HG03457 (cell line): ENCODE measurements at regions not wholly inside any gene's neighbourhood (a gene's known extent, or its start where the extent isn't known, plus 50 kb on each side); places are given as distances from the start of the nearest gene placed in this dataset.
"Not testable (repeated sequence)": the region's sequence is repeated elsewhere in the genome, so short reads cannot be mapped to it uniquely, and the experiment has no call there.

Experiments
- ATAC-seq: cut with Tn5 transposase; IDR thresholded peaks from one replicate; pipeline ENCODE4 v1.9.1; 2021; ENCODE audit warnings: moderate number of reproducible peaks; ENCODE audit not compliant: unreplicated experiment

GRCh38 chr6:74343321-74343720, 647.3 kb downstream of the CD109 start:
- not testable (repeated sequence) for ATAC-seq

GRCh38 chr6:74334722-74335121, 638.7 kb downstream of the CD109 start:
- no peak for ATAC-seq

GRCh38 chr6:74333406-74333805, 637.4 kb downstream of the CD109 start:
- no peak for ATAC-seq

DNA sequence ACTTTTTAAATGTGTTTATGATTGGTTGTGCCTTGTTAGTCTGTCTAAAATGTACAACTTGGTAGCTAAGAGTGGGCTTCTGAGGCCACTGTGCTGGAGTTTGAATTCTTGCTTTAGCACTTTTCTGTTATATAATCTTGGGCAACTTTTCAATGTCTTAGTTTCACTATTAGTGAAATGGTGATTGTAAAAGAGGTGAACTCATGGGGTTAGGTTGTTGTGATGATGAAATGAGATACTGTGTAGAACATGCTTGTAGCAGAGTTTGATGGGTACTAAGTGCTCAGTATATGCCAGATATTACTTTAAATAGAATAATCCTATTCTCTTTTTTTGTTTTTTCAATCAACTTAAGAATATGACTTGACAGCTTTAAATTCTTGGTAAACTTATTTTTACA, 624.7 kb downstream of the CD109 start:
- no peak for ATAC-seq

DNA sequence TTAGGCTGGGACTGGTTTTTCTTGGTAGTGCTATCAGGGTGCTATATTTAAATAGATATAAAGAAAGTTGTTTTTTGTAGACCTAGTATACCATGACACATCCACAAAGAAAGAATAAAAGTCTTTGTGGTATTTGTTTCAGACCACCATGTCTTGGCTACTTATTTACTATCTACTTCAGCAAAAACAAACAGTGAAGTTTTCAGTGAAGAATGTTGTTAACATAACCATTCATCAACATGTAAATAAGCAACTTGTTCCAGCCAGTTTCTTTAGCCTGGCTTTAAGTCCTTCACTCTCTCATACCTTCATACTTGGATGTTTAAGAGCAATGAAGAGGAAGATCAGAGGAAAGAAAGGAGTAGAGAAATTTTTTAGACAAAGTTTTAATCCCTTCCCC, 624.1 kb downstream of the CD109 start:
- no peak for ATAC-seq

- ATAC-seq, result no peak
Measured at GRCh38 chr6:74319292-74319691, 623.3 kb downstream of the CD109 start.

DNA sequence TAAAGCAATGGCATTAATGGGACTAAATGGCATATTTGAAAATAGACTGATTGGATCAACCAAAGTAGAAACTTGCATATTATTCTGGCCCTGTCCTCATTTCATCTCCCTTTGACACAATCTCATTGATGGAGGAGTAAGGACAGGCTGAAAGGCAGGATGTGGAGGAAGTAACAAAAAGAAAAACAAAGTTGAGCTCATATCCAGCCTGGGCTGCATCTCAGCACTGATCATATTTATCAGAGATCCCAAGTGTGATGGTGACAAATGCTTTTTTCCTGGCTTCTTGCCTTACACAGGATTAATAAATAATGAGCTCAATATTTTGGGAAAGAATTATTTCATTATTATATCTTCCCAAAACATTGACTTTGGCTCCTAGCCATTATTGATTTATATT, 622.7 kb downstream of the CD109 start:
- ATAC-seq, result no peak

GRCh38 chr6:74312081-74312480, 616.1 kb downstream of the CD109 start:
- ATAC-seq, result no peak

DNA sequence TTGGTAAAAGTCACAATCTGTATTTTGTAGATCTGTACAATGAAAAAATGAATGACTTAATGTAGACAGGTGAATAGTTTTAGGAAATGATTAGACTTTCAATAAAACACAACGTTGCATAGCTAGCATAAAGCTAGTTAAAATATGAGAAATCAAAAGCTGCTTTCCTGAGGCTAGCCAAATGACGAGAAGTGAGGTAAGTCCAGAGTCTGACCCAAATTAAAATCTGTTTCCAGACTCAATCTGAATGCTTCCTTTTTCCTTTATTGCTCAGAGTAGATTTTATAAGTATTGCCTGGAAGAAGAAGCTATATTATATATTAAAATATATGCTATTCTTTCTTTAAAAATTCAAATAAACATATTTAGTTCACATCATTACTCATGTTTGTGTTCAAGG, 615.4 kb downstream of the CD109 start:
- no peak for ATAC-seq

GRCh38 chr6:74289884-74290283, 593.9 kb downstream of the CD109 start:
- no peak for ATAC-seq

GRCh38 chr6:74287932-74288331, 591.9 kb downstream of the CD109 start:
- no peak for ATAC-seq

GRCh38 chr6:74287441-74287840, 591.4 kb downstream of the CD109 start:
- ATAC-seq, result no peak

DNA sequence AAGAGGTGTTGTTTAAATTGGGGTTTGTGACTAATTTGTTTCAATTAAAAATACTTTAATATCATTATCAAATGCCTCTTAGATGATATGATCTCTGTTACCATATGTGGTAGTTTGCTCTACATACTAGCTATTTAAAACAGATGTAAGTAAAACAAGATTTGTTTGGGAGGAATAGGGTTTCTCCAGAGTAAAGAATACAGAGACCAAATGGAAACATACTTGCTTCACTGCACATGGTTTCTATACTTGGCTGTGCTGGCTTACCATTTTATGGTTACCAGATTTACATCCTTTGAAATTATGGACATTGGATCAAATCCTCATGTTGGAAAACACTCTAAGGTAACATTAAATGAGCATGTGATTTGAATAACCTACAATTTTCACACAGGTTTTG, 588.3 kb downstream of the CD109 start:
- no peak for ATAC-seq

GRCh38 chr6:74283532-74283931, 587.5 kb downstream of the CD109 start:
- no peak for ATAC-seq

GRCh38 chr6:74282143-74282689, 586.2 kb downstream of the CD109 start:
- ATAC-seq, result no peak

- no peak for ATAC-seq
Measured at GRCh38 chr6:74280130-74280692, 584.2 kb downstream of the CD109 start.

DNA sequence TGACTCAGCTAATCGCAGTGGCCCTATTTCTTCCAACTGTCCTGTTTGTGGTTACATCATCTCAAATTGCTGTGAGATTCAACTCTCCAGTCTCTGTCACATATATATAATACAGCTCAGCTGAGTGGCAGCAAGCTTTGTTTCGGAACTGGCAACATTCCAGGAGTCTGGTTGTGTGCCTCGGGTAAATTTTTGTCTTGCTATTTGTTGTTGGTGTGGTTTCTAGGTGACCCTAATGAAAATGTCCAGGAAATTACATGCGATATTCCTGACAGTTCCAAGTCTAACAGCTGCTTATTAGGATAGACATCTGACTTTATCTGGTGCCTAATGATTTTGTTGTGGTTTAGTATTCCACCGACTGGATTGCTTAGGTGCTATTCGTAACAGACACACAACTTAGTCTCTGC, 581.8 kb downstream of the CD109 start:
- ATAC-seq, result no peak

- ATAC-seq, result no peak
Measured at GRCh38 chr6:74273541-74273940, 577.5 kb downstream of the CD109 start.

- no peak for ATAC-seq
Measured at GRCh38 chr6:74269600-74269858, 573.5 kb downstream of the CD109 start.

- no peak for ATAC-seq
Measured at GRCh38 chr6:74268815-74269599, 573.0 kb downstream of the CD109 start.

GRCh38 chr6:74259981-74260380, 564.0 kb downstream of the CD109 start:
- ATAC-seq, result no peak

- no peak for ATAC-seq
Measured at GRCh38 chr6:74256781-74257180, 560.8 kb downstream of the CD109 start.

- no peak for ATAC-seq
Measured at GRCh38 chr6:74256381-74256780, 560.4 kb downstream of the CD109 start.
